Neural progenitor cell (in vitro differentiated cells): ENCODE measurements at regions not wholly inside any gene's neighbourhood (a gene's known extent, or its start where the extent isn't known, plus 50 kb on each side); places are given as distances from the start of the nearest gene placed in this dataset.
"Not testable (repeated sequence)": the region's sequence is repeated elsewhere in the genome, so short reads cannot be mapped to it uniquely, and the experiment has no call there.

Experiments
- DNase-seq: peaks from one replicate; pipeline ENCODE4 v3.0.0-alpha.2; 2016; ENCODE audit warnings: low spot score
- H2AFZ ChIP-seq: fragments of 200-600 bp; sonication (generic); replicated peaks from 2 replicates; pipeline ENCODE4 v1.6.1; 2016; ENCODE audit warnings: antibody characterized with exemption
- H3F3A ChIP-seq: fragments of 200-600 bp; sonication (generic); 2 replicates; pipeline ENCODE4 v1.6.1; 2016; ENCODE audit warnings: antibody characterized with exemption, low read depth
- H3K27ac ChIP-seq: fragments of 200-600 bp; sonication (generic); 2 replicates; pipeline ENCODE4 v1.5.1; 2016; ENCODE audit warnings: mild to moderate bottlenecking
- H3K27me3 ChIP-seq: fragments of 200-600 bp; sonication (generic); 2 replicates; pipeline ENCODE4 v1.6.1; 2016; ENCODE audit warnings: mild to moderate bottlenecking, moderate library complexity
- H3K36me3 ChIP-seq: fragments of 200-600 bp; sonication (generic); 2 replicates; pipeline ENCODE4 v1.5.1; 2016
- H3K4me1 ChIP-seq: fragments of 200-600 bp; sonication (generic); 2 replicates; pipeline ENCODE4 v1.6.1; 2016; ENCODE audit warnings: mixed run types
- H3K4me2 ChIP-seq: fragments of 200-600 bp; sonication (generic); 2 replicates; pipeline ENCODE4 v1.6.1; 2016
- H3K4me3 ChIP-seq: fragments of 200-600 bp; sonication (generic); 2 replicates; pipeline ENCODE4 v1.5.1; 2016
- H3K79me2 ChIP-seq: fragments of 200-600 bp; sonication (generic); 2 replicates; pipeline ENCODE4 v1.6.1; 2016; ENCODE audit warnings: low read depth
- H3K9ac ChIP-seq: fragments of 200-600 bp; sonication (generic); 2 replicates; pipeline ENCODE4 v1.6.1; 2016
- H3K9me3 ChIP-seq: fragments of 200-600 bp; sonication (generic); 2 replicates; pipeline ENCODE4 v1.5.1; 2016; ENCODE audit warnings: low read depth
- H4K20me1 ChIP-seq: fragments of 200-600 bp; sonication (generic); 2 replicates; pipeline ENCODE4 v1.6.1; 2016; ENCODE audit warnings: low read depth
- H3K27ac Mint-ChIP-seq: 3 replicates; pipeline ENCODE4 v1.8.0; 2021; ENCODE audit warnings: mixed read lengths
- H3K27me3 Mint-ChIP-seq: 2 replicates; pipeline ENCODE4 v1.8.0; 2022; ENCODE audit warnings: low read depth, mild to moderate bottlenecking, inconsistent platforms, moderate library complexity, mixed read lengths; ENCODE audit not compliant: insufficient read depth
- H3K36me3 Mint-ChIP-seq: 3 replicates; pipeline ENCODE4 v1.8.0; 2021; ENCODE audit warnings: mixed read lengths
- H3K4me1 Mint-ChIP-seq: 3 replicates; pipeline ENCODE4 v1.8.0; 2021; ENCODE audit warnings: mixed read lengths
- H3K4me3 Mint-ChIP-seq: 3 replicates; pipeline ENCODE4 v1.8.0; 2021; ENCODE audit warnings: mild to moderate bottlenecking, moderate library complexity, mixed read lengths
- H3K9me3 Mint-ChIP-seq: 3 replicates; pipeline ENCODE4 v1.8.0; 2020; ENCODE audit warnings: mixed read lengths
- EZH2 ChIP-seq: fragments of 200-600 bp; sonication (generic); IDR thresholded peaks from 2 replicates; pipeline ENCODE4 v1.6.1; 2017; ENCODE audit warnings: antibody characterized with exemption, mild to moderate bottlenecking, moderate library complexity
- EZH2phosphoT487 ChIP-seq: fragments of 200-600 bp; sonication (generic); IDR thresholded peaks from 2 replicates; pipeline ENCODE4 v1.6.1; 2017; ENCODE audit warnings: antibody characterized with exemption
- TF ChIP-seq, protein P1 (sequence below): fragments of 200-600 bp; sonication (generic); IDR thresholded peaks from 2 replicates; pipeline ENCODE4 v1.5.1; 2017; ENCODE audit warnings: antibody characterized with exemption, mild to moderate bottlenecking

DNA sequence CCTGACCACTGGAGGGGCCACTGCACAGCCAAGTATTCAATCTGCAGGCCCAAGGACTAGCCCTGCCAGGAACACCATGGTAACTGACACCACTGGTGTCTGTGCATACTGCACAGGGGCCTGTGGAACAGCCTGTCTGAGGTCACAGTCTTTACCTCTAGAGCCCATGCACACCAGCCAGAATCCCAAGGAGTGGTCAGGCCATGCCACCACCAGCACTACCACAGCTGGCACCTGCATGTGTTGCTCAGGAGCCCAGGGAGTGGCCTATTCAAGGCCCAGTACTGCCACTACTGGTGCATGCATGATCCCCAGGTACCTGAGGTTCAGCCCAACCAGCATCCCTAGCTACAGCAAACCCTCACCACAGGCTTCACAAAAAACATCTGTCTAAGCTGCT, 546.0 kb upstream of the RGMB start:
- Histone ChIP-seq H3K79me2 (no peaks in the 10 kb centered on the region), H2AFZ (no peak overlapping the region), H3K27ac (no peak overlapping the region), H3F3A (peaks cover 6% of the 10 kb centered on the region), H3K4me3 (no peak overlapping the region), H3K9ac (no peak overlapping the region), H3K4me1 (no peaks in the 10 kb centered on the region), H3K4me2 (no peak overlapping the region), H3K9me3 (no peaks in the 10 kb centered on the region), H3K36me3 (no peaks in the 10 kb centered on the region), H3K27me3 (no peaks in the 10 kb centered on the region), H4K20me1 (no peaks in the 10 kb centered on the region)
- no peaks in the 10 kb centered on the region for H3K36me3 Mint-ChIP-seq
- H3K9me3 Mint-ChIP-seq: peaks cover 21% of the 10 kb centered on the region
- peaks cover 3% of the 10 kb centered on the region for H3K27me3 Mint-ChIP-seq
- no peak for TF ChIP-seq EZH2
- DNase-seq: no peak
- H3K4me3 Mint-ChIP-seq: no peak overlapping the region
- no peak overlapping the region for H3K27ac Mint-ChIP-seq
- H3K4me1 Mint-ChIP-seq: no peaks in the 10 kb centered on the region

DNA sequence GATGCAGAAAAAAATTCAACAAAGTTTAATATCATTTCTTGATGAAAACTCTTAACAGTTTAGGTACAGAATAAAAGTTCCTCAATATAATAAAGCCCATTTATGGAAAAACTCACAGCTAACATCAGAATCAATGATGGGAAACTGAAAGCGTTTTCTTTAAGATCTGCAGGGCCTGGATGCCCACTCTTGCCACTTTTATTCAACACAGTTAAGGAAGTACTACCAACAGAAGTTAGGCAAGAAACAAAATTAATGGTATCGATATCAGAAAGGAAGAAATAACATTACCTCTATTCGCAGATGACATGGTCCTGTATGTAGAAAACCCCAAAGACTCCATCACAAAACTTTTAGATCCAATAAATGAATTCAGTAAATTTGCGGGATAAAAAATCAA, 542.4 kb upstream of the RGMB start:
- H3K9me3 Mint-ChIP-seq: peaks cover 18% of the 10 kb centered on the region
- no peak overlapping the region for H3K9ac ChIP-seq
- H3K4me3 ChIP-seq: no peak overlapping the region

DNA sequence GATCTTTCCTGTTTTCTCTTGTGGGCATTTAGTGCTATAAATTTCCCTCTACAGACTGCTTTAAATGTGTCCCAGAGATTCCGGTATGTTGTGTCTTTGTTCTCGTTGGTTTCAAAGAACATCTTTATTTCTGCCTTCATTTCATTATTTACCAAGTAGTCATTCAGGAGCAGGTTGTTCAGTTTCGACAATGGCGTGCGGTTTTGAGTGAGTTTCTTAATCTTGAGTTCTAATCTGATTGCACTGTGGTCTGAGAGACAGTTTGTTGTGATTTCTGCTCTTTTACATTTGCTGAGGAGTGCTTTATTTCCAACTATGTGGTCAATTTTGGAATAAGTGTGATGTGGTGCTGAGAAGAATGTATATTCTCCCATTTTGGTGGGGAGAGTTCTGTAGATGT, 535.7 kb upstream of the RGMB start:
- H3K27ac ChIP-seq, H3K4me3 Mint-ChIP-seq, H3K27me3 Mint-ChIP-seq, H3K79me2 ChIP-seq, H4K20me1 ChIP-seq, H3K4me2 ChIP-seq, H2AFZ ChIP-seq, H3K36me3 Mint-ChIP-seq, H3K4me3 ChIP-seq, H3K27me3 ChIP-seq, H3K9ac ChIP-seq, H3K4me1 Mint-ChIP-seq, H3K4me1 ChIP-seq, H3F3A ChIP-seq, H3K27ac Mint-ChIP-seq, DNase-seq, H3K36me3 ChIP-seq: not testable (repeated sequence)
- H3K9me3 ChIP-seq: peaks cover 11% of the 10 kb centered on the region
- peaks cover 22% of the 10 kb centered on the region for H3K9me3 Mint-ChIP-seq

More for the DNA sequence above, 542.4 kb upstream of the RGMB start:
- Mint-ChIP-seq H3K4me3 (no peak overlapping the region), H3K27ac (no peak overlapping the region), H3K4me1 (no peaks in the 10 kb centered on the region), H3K27me3 (peaks cover 3% of the 10 kb centered on the region), H3K36me3 (no peaks in the 10 kb centered on the region)
- peaks cover 6% of the 10 kb centered on the region for H3F3A ChIP-seq
- DNase-seq: no peak
- no peaks in the 10 kb centered on the region for H4K20me1 ChIP-seq
- no peak overlapping the region for H2AFZ ChIP-seq
- H3K9me3 ChIP-seq: no peaks in the 10 kb centered on the region
- H3K4me2 ChIP-seq: no peak overlapping the region
- H3K36me3 ChIP-seq: no peaks in the 10 kb centered on the region
- H3K4me1 ChIP-seq: no peaks in the 10 kb centered on the region
- H3K27me3 ChIP-seq: no peaks in the 10 kb centered on the region
- H3K79me2 ChIP-seq: no peaks in the 10 kb centered on the region
- no peak for TF ChIP-seq EZH2
- no peak for TF ChIP-seq EZH2phosphoT487
- TF ChIP-seq, protein P1, sequence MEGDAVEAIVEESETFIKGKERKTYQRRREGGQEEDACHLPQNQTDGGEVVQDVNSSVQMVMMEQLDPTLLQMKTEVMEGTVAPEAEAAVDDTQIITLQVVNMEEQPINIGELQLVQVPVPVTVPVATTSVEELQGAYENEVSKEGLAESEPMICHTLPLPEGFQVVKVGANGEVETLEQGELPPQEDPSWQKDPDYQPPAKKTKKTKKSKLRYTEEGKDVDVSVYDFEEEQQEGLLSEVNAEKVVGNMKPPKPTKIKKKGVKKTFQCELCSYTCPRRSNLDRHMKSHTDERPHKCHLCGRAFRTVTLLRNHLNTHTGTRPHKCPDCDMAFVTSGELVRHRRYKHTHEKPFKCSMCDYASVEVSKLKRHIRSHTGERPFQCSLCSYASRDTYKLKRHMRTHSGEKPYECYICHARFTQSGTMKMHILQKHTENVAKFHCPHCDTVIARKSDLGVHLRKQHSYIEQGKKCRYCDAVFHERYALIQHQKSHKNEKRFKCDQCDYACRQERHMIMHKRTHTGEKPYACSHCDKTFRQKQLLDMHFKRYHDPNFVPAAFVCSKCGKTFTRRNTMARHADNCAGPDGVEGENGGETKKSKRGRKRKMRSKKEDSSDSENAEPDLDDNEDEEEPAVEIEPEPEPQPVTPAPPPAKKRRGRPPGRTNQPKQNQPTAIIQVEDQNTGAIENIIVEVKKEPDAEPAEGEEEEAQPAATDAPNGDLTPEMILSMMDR: no peak
- no peak overlapping the region for H3K27ac ChIP-seq

DNA sequence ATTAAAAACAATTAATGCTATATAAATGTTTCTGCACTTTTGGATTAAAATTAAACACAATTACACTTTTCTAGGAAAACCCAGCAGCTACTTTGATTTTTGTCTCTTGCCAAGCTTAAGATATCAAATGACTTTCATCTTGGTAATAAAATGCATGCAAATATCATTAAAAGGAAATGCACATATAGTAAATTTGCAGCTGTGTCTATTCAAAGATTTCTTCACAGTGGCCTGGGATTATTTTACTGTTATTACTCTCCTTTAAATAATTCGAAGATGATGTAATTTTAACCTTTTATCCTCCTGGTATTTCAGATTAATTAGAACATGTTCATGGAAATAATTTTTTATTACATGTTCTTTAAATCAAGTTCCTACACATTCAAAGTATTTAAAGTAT, 529.5 kb upstream of the RGMB start:
- Mint-ChIP-seq H3K27ac (no peak overlapping the region), H3K27me3 (no peaks in the 10 kb centered on the region), H3K4me3 (no peak overlapping the region), H3K4me1 (no peaks in the 10 kb centered on the region), H3K36me3 (no peaks in the 10 kb centered on the region), H3K9me3 (no peaks in the 10 kb centered on the region)
- Histone ChIP-seq H4K20me1 (no peaks in the 10 kb centered on the region), H3K36me3 (peaks cover 6% of the 10 kb centered on the region), H3F3A (no peaks in the 10 kb centered on the region), H3K4me3 (no peak overlapping the region), H3K4me1 (no peaks in the 10 kb centered on the region), H3K9ac (no peak overlapping the region), H3K9me3 (peaks cover 11% of the 10 kb centered on the region), H3K27me3 (no peaks in the 10 kb centered on the region), H3K79me2 (no peaks in the 10 kb centered on the region), H3K27ac (no peak overlapping the region), H3K4me2 (no peak overlapping the region), H2AFZ (no peak overlapping the region)
- no peak for DNase-seq
- no peak for TF ChIP-seq EZH2phosphoT487
- TF ChIP-seq, protein P1: no peak
- no peak for TF ChIP-seq EZH2
